WTC11 (cell line): ENCODE measurements at regions not wholly inside any gene's neighbourhood (a gene's known extent, or its start where the extent isn't known, plus 50 kb on each side); places are given as distances from the start of the nearest gene placed in this dataset.

Experiments used
- ATAC-seq: fragments of 200-7000 bp; cut with Tn5 transposase; 2 replicates; pipeline ENCODE4 v1.10.0; 2021; ENCODE audit warnings: mild to moderate bottlenecking, moderate library complexity
- CTCF ChIA-PET: fragments of 300-600 bp; sonication (Branson Sonifier 250); formaldehyde crosslinking; loops from one replicate; lab custom pipeline; 2021; ENCODE audit warnings: antibody characterized with exemption; lab: Charles Lee
- POLR2A ChIA-PET: fragments of 350-600 bp; sonication (Branson Sonifier 250); formaldehyde crosslinking; loops from one replicate; lab custom pipeline; 2021; ENCODE audit warnings: antibody characterized with exemption; lab: Charles Lee
- DNase-seq: peaks from one replicate; pipeline ENCODE4 v3.0.0; 2021; ENCODE audit warnings: low spot score
- H3K27ac Mint-ChIP-seq: 2 replicates; pipeline ENCODE4 v1.8.0; 2021; ENCODE audit warnings: mixed read lengths
- H3K27me3 Mint-ChIP-seq: 2 replicates; pipeline ENCODE4 v1.8.0; 2021; ENCODE audit warnings: low read depth, mild to moderate bottlenecking, moderate library complexity, mixed read lengths
- H3K36me3 Mint-ChIP-seq: 2 replicates; pipeline ENCODE4 v1.8.0; 2021; ENCODE audit warnings: mixed read lengths
- H3K4me1 Mint-ChIP-seq: 2 replicates; pipeline ENCODE4 v1.8.0; 2022; ENCODE audit warnings: mixed read lengths
- H3K4me3 Mint-ChIP-seq: 2 replicates; pipeline ENCODE4 v1.8.0; 2021; ENCODE audit warnings: mild to moderate bottlenecking, moderate library complexity, mixed read lengths
- H3K9me3 Mint-ChIP-seq: 2 replicates; pipeline ENCODE4 v1.8.0; 2021; ENCODE audit warnings: mixed read lengths
- CREB1 ChIP-seq: sonication (generic); formaldehyde crosslinking; IDR thresholded peaks from 2 replicates; pipeline ENCODE4 v1.8.0; 2023; ENCODE audit warnings: mild to moderate bottlenecking, missing genetic modification reagents
- ETV6 ChIP-seq: sonication (generic); formaldehyde crosslinking; IDR thresholded peaks from 2 replicates; pipeline ENCODE4 v1.8.1; 2022; ENCODE audit warnings: mild to moderate bottlenecking, missing genetic modification reagents
- FOXP1 ChIP-seq: sonication (generic); formaldehyde crosslinking; IDR thresholded peaks from 2 replicates; pipeline ENCODE4 v1.8.0; 2022; ENCODE audit warnings: missing genetic modification reagents, mild to moderate bottlenecking, moderate library complexity, borderline replicate concordance
- JUN ChIP-seq: sonication (generic); formaldehyde crosslinking; IDR thresholded peaks from 2 replicates; pipeline ENCODE4 v1.8.0; 2023; ENCODE audit warnings: mild to moderate bottlenecking, missing genetic modification reagents
- KAT7 ChIP-seq: sonication (generic); formaldehyde crosslinking; IDR thresholded peaks from 2 replicates; pipeline ENCODE4 v1.8.1; 2023; ENCODE audit warnings: missing genetic modification reagents, mild to moderate bottlenecking, borderline replicate concordance
- SOX15 ChIP-seq: fragments of 250-450 bp; sonication (Bioruptor Pico); IDR thresholded peaks from 2 replicates; pipeline ENCODE4 v1.9.0; 2021; ENCODE audit warnings: mild to moderate bottlenecking
- SP1 ChIP-seq: sonication (generic); formaldehyde crosslinking; conservative IDR thresholded peaks from 2 replicates; pipeline ENCODE4 v1.8.1; 2022; ENCODE audit warnings: missing genetic modification reagents
- TP53 ChIP-seq: sonication (generic); formaldehyde crosslinking; IDR thresholded peaks from 2 replicates; pipeline ENCODE4 v1.8.1; 2023; ENCODE audit warnings: mild to moderate bottlenecking, missing genetic modification reagents
- TF ChIP-seq, protein P1 (sequence below): sonication (generic); formaldehyde crosslinking; IDR thresholded peaks from 2 replicates; pipeline ENCODE4 v1.8.1; 2023; ENCODE audit warnings: mild to moderate bottlenecking, missing genetic modification reagents, moderate library complexity
- TF ChIP-seq, protein P2 (sequence below): fragments of 250-450 bp; sonication (Bioruptor Pico); IDR thresholded peaks from 2 replicates; pipeline ENCODE4 v2.1.2; 2022; ENCODE audit warnings: mild to moderate bottlenecking, moderate library complexity
- TF ChIP-seq, protein P3 (sequence below): fragments of 250-450 bp; sonication (Bioruptor Pico); IDR thresholded peaks from 2 replicates; pipeline ENCODE4 v1.8.0; 2021; ENCODE audit warnings: mild to moderate bottlenecking
- TF ChIP-seq, protein P4 (sequence below): sonication (generic); formaldehyde crosslinking; IDR thresholded peaks from 2 replicates; pipeline ENCODE4 v1.8.1; 2022; ENCODE audit warnings: low read depth, mild to moderate bottlenecking, moderate library complexity, missing genetic modification reagents, borderline replicate concordance
- TF ChIP-seq, protein P5 (sequence below): fragments of 250-450 bp; sonication (Bioruptor Pico); IDR thresholded peaks from 2 replicates; pipeline ENCODE4 v1.9.0; 2021; ENCODE audit warnings: mild to moderate bottlenecking
- TF ChIP-seq, protein P6 (sequence below): sonication (generic); formaldehyde crosslinking; IDR thresholded peaks from 2 replicates; pipeline ENCODE4 v1.8.0; 2023; ENCODE audit warnings: missing genetic modification reagents
- TF ChIP-seq, protein P7 (sequence below): sonication (generic); formaldehyde crosslinking; IDR thresholded peaks from 2 replicates; pipeline ENCODE4 v1.8.0; 2023; ENCODE audit warnings: missing genetic modification reagents, mild to moderate bottlenecking, borderline replicate concordance
- TF ChIP-seq, protein P8 (sequence below): sonication (generic); formaldehyde crosslinking; IDR thresholded peaks from 2 replicates; pipeline ENCODE4 v1.8.1; 2023; ENCODE audit warnings: mild to moderate bottlenecking, missing genetic modification reagents

DNA sequence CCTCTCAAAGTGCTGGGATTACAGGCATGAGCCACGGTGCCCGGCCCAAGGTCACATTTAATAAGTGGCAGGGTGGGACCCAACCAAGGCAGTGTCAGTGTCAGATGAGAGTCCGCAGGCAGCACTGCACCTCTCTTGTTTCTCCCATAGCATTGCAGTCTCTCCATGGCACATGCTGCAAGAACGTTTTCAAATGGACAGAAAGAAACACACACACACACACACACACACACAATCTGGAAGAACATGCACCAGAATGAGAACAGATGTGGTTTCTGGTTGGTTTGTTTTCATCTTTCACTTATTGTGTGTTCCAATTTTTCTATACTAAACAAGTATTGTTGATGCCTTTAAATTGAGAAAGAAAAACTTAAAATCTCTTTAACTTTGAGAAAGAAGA is 126.5 kb downstream of the SYF2 start:
- DNase-seq = no peak
- TF ChIP-seq, protein P1, sequence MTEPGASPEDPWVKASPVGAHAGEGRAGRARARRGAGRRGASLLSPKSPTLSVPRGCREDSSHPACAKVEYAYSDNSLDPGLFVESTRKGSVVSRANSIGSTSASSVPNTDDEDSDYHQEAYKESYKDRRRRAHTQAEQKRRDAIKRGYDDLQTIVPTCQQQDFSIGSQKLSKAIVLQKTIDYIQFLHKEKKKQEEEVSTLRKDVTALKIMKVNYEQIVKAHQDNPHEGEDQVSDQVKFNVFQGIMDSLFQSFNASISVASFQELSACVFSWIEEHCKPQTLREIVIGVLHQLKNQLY (CRISPR knock-in tag) = no peak
- TF ChIP-seq, protein P2, sequence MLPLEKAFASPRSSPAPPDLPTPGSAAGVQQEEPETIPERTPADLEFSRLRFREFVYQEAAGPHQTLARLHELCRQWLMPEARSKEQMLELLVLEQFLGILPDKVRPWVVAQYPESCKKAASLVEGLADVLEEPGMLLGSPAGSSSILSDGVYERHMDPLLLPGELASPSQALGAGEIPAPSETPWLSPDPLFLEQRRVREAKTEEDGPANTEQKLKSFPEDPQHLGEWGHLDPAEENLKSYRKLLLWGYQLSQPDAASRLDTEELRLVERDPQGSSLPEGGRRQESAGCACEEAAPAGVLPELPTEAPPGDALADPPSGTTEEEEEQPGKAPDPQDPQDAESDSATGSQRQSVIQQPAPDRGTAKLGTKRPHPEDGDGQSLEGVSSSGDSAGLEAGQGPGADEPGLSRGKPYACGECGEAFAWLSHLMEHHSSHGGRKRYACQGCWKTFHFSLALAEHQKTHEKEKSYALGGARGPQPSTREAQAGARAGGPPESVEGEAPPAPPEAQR = no peak
- TF ChIP-seq, protein P3, sequence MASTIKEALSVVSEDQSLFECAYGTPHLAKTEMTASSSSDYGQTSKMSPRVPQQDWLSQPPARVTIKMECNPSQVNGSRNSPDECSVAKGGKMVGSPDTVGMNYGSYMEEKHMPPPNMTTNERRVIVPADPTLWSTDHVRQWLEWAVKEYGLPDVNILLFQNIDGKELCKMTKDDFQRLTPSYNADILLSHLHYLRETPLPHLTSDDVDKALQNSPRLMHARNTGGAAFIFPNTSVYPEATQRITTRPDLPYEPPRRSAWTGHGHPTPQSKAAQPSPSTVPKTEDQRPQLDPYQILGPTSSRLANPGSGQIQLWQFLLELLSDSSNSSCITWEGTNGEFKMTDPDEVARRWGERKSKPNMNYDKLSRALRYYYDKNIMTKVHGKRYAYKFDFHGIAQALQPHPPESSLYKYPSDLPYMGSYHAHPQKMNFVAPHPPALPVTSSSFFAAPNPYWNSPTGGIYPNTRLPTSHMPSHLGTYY (CRISPR knock-in tag) = no peak
- no peak for TF ChIP-seq SP1 (CRISPR knock-in tag)
- TF ChIP-seq, all 79 proteins: peak for 0
- ChIA-PET POLR2A (no interaction called here), CTCF (no interaction called here)
- no peak for ATAC-seq
- peaks cover 7% of the 10 kb centered on the region for H3K36me3 Mint-ChIP-seq
- peaks cover 10% of the 10 kb centered on the region for H3K9me3 Mint-ChIP-seq
- no peak overlapping the region for H3K27ac Mint-ChIP-seq
- H3K27me3 Mint-ChIP-seq = peaks cover 6% of the 10 kb centered on the region
- no peak overlapping the region for H3K4me3 Mint-ChIP-seq
- H3K4me1 Mint-ChIP-seq = peaks cover 8% of the 10 kb centered on the region

DNA sequence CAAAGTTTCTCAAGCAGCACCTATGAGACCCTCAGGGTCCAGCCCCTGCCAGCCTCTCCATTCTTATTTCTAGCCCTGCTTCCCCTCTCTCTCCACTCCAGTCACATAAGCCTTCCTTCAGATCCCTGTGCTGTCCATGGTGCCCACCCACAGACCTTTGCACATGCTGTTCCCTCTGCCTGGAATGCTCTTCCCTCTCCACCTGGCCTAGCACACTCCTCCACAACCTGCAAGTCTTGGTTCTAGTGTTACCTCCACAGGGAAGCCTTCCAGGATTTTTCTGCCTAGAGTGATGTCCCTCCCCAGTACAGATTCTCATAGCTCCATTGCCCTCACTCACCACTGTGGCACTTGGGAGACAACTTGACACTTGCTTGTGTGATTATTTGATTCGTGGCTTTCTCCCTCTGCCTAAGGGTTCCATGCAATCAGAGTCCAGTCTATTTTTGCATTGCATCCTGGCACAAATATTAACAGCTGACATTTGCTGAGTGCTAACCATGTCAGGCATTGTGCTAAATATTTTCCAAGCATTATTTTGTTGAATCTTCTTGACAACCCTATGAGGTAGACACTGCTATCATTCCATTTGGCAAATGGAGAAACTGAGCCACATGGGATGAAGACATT is 127.3 kb downstream of the SYF2 start:
- no peak for DNase-seq
- no peak for ATAC-seq
- Mint-ChIP-seq H3K9me3 (peaks cover 10% of the 10 kb centered on the region), H3K27me3 (peaks cover 6% of the 10 kb centered on the region), H3K27ac (no peak overlapping the region), H3K4me1 (peaks cover 14% of the 10 kb centered on the region), H3K4me3 (no peak overlapping the region), H3K36me3 (peaks cover 7% of the 10 kb centered on the region)
- no peak for TF ChIP-seq JUN (CRISPR knock-in tag)
- no peak for TF ChIP-seq SP1 (CRISPR knock-in tag)
- TF ChIP-seq ETV6 (CRISPR knock-in tag) = no peak
- TF ChIP-seq TP53 = no peak
- TF ChIP-seq, protein P4, sequence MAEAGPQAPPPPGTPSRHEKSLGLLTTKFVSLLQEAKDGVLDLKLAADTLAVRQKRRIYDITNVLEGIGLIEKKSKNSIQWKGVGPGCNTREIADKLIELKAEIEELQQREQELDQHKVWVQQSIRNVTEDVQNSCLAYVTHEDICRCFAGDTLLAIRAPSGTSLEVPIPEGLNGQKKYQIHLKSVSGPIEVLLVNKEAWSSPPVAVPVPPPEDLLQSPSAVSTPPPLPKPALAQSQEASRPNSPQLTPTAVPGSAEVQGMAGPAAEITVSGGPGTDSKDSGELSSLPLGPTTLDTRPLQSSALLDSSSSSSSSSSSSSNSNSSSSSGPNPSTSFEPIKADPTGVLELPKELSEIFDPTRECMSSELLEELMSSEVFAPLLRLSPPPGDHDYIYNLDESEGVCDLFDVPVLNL = no peak
- TF ChIP-seq, protein P5, sequence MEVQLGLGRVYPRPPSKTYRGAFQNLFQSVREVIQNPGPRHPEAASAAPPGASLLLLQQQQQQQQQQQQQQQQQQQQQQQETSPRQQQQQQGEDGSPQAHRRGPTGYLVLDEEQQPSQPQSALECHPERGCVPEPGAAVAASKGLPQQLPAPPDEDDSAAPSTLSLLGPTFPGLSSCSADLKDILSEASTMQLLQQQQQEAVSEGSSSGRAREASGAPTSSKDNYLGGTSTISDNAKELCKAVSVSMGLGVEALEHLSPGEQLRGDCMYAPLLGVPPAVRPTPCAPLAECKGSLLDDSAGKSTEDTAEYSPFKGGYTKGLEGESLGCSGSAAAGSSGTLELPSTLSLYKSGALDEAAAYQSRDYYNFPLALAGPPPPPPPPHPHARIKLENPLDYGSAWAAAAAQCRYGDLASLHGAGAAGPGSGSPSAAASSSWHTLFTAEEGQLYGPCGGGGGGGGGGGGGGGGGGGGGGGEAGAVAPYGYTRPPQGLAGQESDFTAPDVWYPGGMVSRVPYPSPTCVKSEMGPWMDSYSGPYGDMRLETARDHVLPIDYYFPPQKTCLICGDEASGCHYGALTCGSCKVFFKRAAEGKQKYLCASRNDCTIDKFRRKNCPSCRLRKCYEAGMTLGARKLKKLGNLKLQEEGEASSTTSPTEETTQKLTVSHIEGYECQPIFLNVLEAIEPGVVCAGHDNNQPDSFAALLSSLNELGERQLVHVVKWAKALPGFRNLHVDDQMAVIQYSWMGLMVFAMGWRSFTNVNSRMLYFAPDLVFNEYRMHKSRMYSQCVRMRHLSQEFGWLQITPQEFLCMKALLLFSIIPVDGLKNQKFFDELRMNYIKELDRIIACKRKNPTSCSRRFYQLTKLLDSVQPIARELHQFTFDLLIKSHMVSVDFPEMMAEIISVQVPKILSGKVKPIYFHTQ (CRISPR knock-in tag) = no peak
- TF ChIP-seq, protein P6, sequence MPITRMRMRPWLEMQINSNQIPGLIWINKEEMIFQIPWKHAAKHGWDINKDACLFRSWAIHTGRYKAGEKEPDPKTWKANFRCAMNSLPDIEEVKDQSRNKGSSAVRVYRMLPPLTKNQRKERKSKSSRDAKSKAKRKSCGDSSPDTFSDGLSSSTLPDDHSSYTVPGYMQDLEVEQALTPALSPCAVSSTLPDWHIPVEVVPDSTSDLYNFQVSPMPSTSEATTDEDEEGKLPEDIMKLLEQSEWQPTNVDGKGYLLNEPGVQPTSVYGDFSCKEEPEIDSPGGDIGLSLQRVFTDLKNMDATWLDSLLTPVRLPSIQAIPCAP (CRISPR knock-in tag) = no peak
- TF ChIP-seq SOX15 (CRISPR knock-in tag) = no peak
- TF ChIP-seq, protein P1 (CRISPR knock-in tag) = no peak
- TF ChIP-seq, protein P7, sequence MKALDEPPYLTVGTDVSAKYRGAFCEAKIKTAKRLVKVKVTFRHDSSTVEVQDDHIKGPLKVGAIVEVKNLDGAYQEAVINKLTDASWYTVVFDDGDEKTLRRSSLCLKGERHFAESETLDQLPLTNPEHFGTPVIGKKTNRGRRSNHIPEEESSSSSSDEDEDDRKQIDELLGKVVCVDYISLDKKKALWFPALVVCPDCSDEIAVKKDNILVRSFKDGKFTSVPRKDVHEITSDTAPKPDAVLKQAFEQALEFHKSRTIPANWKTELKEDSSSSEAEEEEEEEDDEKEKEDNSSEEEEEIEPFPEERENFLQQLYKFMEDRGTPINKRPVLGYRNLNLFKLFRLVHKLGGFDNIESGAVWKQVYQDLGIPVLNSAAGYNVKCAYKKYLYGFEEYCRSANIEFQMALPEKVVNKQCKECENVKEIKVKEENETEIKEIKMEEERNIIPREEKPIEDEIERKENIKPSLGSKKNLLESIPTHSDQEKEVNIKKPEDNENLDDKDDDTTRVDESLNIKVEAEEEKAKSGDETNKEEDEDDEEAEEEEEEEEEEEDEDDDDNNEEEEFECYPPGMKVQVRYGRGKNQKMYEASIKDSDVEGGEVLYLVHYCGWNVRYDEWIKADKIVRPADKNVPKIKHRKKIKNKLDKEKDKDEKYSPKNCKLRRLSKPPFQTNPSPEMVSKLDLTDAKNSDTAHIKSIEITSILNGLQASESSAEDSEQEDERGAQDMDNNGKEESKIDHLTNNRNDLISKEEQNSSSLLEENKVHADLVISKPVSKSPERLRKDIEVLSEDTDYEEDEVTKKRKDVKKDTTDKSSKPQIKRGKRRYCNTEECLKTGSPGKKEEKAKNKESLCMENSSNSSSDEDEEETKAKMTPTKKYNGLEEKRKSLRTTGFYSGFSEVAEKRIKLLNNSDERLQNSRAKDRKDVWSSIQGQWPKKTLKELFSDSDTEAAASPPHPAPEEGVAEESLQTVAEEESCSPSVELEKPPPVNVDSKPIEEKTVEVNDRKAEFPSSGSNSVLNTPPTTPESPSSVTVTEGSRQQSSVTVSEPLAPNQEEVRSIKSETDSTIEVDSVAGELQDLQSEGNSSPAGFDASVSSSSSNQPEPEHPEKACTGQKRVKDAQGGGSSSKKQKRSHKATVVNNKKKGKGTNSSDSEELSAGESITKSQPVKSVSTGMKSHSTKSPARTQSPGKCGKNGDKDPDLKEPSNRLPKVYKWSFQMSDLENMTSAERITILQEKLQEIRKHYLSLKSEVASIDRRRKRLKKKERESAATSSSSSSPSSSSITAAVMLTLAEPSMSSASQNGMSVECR (CRISPR knock-in tag) = no peak
- TF ChIP-seq, protein P8, sequence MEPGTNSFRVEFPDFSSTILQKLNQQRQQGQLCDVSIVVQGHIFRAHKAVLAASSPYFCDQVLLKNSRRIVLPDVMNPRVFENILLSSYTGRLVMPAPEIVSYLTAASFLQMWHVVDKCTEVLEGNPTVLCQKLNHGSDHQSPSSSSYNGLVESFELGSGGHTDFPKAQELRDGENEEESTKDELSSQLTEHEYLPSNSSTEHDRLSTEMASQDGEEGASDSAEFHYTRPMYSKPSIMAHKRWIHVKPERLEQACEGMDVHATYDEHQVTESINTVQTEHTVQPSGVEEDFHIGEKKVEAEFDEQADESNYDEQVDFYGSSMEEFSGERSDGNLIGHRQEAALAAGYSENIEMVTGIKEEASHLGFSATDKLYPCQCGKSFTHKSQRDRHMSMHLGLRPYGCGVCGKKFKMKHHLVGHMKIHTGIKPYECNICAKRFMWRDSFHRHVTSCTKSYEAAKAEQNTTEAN (CRISPR knock-in tag) = no peak
- no peak for TF ChIP-seq CREB1
- no peak for TF ChIP-seq KAT7
- TF ChIP-seq FOXP1 (CRISPR knock-in tag) = no peak
- ChIA-PET CTCF (no interaction called here), POLR2A (no interaction called here)
